Gastrocnemius medialis (tissue), 4 donors: ENCODE measurements at regions not wholly inside any gene's neighbourhood (a gene's known extent, or its start where the extent isn't known, plus 50 kb on each side); places are given as distances from the start of the nearest gene placed in this dataset.

Source experiments
- ATAC-seq, 2 donors: fragments of 150-250 bp; one replicate each; pipeline ENCODE4 v1.9.1; 2016
- DNase-seq, 2 donors: peaks; one replicate each; pipeline ENCODE4 v3.0.0-alpha.2; 2019
- H3K27ac ChIP-seq, 4 donors: fragments of 200-600 bp; sonication (generic); 1 replicate in 1 of 4; 2 replicates in 3 of 4; pipeline ENCODE4 v1.5.1; 2016 to 2018; ENCODE audit warnings: mild to moderate bottlenecking in 2 of 4, moderate library complexity in 1 of 4
- H3K27me3 ChIP-seq, 3 donors: fragments of 200-600 bp; sonication (generic) in 2 of 3; 1 replicate in 1 of 3; 2 replicates in 2 of 3; pipeline versions ENCODE4 v1.5.1 to v1.6.0; 2016 to 2019; ENCODE audit warnings: mild to moderate bottlenecking in 1 of 3, moderate library complexity in 1 of 3
- H3K36me3 ChIP-seq, 2 donors: fragments of 200-600 bp; sonication (generic) in 1 of 2; one replicate each; pipeline ENCODE4 v1.5.1; 2017 to 2018
- H3K4me1 ChIP-seq, 2 donors: fragments of 200-600 bp; sonication (generic) in 1 of 2; one replicate each; pipeline ENCODE4 v1.5.1; 2016 to 2017; ENCODE audit warnings: mild to moderate bottlenecking in 2 of 2
- H3K4me3 ChIP-seq, 4 donors: fragments of 200-600 bp; sonication (generic) in 3 of 4; 1 replicate in 1 of 4; 2 replicates in 3 of 4; pipeline ENCODE4 v1.5.1; 2016 to 2019; ENCODE audit warnings: mild to moderate bottlenecking in 2 of 4
- H3K9me3 ChIP-seq, 3 donors: fragments of 200-600 bp; sonication (generic) in 2 of 3; 1 replicate in 1 of 3; 2 replicates in 2 of 3; pipeline ENCODE4 v1.5.1; 2016 to 2019
- POLR2A ChIP-seq, 2 donors: fragments of 450-650 bp; IDR thresholded peaks; one replicate each; pipeline ENCODE4 v1.6.1; 2017; ENCODE audit warnings: antibody characterized with exemption in 2 of 2, mild to moderate bottlenecking in 2 of 2, moderate library complexity in 2 of 2
- in situ Hi-C, 4 donors: fragments of 200-750 bp; cut with MboI; loops; one replicate each; pipeline versions ENCODE4 v1.15.0 to v1.8.0; 2017; ENCODE audit warnings: low sequenced_read_pairs in 4 of 4
- intact Hi-C: fragments of 100-400 bp; cut with DNase I; formaldehyde crosslinking; loops from one replicate; pipeline ENCODE4 v1.15.1; 2023; ENCODE audit warnings: low total_unique reads
- TF ChIP-seq, protein P1 (sequence below), 5 experiments: fragments of 450-650 bp in 3 of 5; fragments of 200-600 bp in 2 of 5; sonication (generic) in 2 of 5; IDR thresholded peaks in 4 of 5; conservative IDR thresholded peaks in 1 of 5; 1 replicate in 4 of 5; 2 replicates in 1 of 5; pipeline ENCODE4 v1.5.1; 2016 to 2019; ENCODE audit warnings: antibody characterized with exemption in 5 of 5, mild to moderate bottlenecking in 3 of 5, moderate library complexity in 3 of 5

DNA sequence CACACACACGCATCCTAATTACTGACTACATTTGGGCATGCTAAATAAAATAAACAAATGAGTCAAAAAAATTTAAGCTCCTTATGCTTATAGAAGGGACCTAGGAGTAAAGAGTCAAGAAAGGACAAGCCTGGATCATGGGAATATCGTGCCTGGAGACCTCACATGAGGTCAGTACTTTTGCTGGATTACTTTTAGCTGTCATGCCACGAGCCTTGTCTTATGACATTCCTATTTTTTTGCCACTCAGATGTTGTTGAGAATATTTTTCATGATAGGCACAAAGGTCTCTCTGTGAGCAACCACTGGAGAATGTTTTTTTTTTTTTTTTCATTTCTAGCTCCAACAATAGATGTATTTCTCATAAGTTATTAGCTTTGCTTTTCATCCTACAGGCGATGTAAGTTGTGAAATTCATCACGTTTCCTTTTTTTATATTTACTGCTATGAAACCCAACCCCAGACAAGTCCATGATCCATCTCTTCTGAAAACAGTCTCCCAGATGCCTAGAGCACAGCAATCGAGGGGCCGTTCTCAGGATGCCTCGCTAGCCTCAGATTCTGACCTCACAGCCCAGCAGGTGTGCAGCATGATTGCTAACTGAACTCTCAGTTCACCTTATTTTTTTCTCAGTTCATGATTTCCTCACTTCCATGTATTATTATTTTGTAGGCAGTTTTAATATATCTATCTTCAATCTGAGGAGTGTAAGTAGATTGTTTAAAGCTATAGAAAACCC, 464.5 kb downstream of the IRS1 start:
- no peak overlapping the region for H3K4me3 ChIP-seq
- intact Hi-C loops (no loop called here), in situ Hi-C loops (no loop called here)
- H3K9me3 ChIP-seq, result no peaks in the 10 kb centered on the region
- H3K36me3 ChIP-seq, result no peaks in the 10 kb centered on the region
- no peaks in the 10 kb centered on the region for H3K27me3 ChIP-seq
- no peak for TF ChIP-seq POLR2A (IDR thresholded peaks at IDR 0.05)
- TF ChIP-seq, protein P1, sequence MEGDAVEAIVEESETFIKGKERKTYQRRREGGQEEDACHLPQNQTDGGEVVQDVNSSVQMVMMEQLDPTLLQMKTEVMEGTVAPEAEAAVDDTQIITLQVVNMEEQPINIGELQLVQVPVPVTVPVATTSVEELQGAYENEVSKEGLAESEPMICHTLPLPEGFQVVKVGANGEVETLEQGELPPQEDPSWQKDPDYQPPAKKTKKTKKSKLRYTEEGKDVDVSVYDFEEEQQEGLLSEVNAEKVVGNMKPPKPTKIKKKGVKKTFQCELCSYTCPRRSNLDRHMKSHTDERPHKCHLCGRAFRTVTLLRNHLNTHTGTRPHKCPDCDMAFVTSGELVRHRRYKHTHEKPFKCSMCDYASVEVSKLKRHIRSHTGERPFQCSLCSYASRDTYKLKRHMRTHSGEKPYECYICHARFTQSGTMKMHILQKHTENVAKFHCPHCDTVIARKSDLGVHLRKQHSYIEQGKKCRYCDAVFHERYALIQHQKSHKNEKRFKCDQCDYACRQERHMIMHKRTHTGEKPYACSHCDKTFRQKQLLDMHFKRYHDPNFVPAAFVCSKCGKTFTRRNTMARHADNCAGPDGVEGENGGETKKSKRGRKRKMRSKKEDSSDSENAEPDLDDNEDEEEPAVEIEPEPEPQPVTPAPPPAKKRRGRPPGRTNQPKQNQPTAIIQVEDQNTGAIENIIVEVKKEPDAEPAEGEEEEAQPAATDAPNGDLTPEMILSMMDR (IDR thresholded peaks at IDR 0.05 in 4 of 5, conservative IDR thresholded peaks at IDR 0.05 in 1 of 5), result no peak
- no peak for ATAC-seq
- no peak for DNase-seq
- peaks cover 0 to 15% of the 10 kb centered on the region in 2 donors for H3K4me1 ChIP-seq
- no peak overlapping the region for H3K27ac ChIP-seq

DNA sequence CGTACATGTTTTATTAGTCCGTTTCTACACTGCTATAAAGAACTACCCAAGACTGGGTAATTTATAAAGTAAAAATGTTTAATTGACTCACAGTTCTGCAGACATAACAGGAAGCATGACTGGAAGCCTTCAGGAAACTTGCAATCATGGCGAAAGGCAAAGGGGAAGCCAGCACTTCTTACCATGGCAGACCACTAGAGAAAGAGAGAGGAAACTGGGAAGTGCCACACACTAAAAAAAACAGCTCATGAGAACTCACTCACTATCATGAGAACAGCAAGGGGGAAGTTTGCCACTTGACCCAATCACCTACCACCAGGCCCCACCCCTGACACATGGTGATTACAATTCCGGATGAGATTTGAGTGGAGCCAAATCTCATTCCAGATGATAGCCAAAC, 466.2 kb downstream of the IRS1 start:
- in situ Hi-C loops (no loop called here), intact Hi-C loops (no loop called here)

DNA sequence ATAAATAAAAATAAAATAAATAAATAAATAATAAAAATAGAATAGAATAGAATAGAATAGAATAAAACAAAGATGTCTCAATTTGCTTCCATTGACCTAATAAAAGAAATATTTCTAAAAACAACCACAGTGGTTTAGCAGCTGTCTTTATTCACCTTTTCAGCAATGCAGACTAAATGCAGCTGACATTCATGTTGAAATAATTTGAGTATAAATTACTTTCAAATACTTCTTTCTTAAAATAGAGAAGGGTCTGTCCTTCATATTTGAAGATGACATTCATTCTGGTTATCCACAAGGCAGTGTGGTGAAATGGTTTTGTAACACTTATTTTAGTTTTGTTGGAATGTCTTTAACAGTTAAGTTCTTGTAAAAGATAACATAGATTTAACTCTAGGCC, 469.4 kb downstream of the IRS1 start:
- DNase-seq (no peak), ATAC-seq (no peak)
- Histone ChIP-seq H3K9me3 (no peaks in the 10 kb centered on the region), H3K4me1 (peaks cover 7 to 10% of the 10 kb centered on the region in 2 donors), H3K27me3 (no peaks in the 10 kb centered on the region), H3K27ac (no peak overlapping the region), H3K36me3 (no peaks in the 10 kb centered on the region), H3K4me3 (no peak overlapping the region)
- intact Hi-C loops (no loop called here), in situ Hi-C loops (no loop called here)
- TF ChIP-seq, protein P1 (IDR thresholded peaks at IDR 0.05 in 4 of 5, conservative IDR thresholded peaks at IDR 0.05 in 1 of 5), result no peak
- no peak for TF ChIP-seq POLR2A (IDR thresholded peaks at IDR 0.05)

More for the DNA sequence above, 466.2 kb downstream of the IRS1 start:
- Histone ChIP-seq H3K27ac (no peak overlapping the region), H3K36me3 (no peaks in the 10 kb centered on the region), H3K4me3 (no peak overlapping the region), H3K4me1 (peaks cover 7 to 24% of the 10 kb centered on the region in 2 donors), H3K9me3 (no peaks in the 10 kb centered on the region), H3K27me3 (no peaks in the 10 kb centered on the region)
- DNase-seq (no peak), ATAC-seq (no peak)
- no peak for TF ChIP-seq POLR2A (IDR thresholded peaks at IDR 0.05)
- TF ChIP-seq, protein P1 (IDR thresholded peaks at IDR 0.05 in 4 of 5, conservative IDR thresholded peaks at IDR 0.05 in 1 of 5), result no peak

DNA sequence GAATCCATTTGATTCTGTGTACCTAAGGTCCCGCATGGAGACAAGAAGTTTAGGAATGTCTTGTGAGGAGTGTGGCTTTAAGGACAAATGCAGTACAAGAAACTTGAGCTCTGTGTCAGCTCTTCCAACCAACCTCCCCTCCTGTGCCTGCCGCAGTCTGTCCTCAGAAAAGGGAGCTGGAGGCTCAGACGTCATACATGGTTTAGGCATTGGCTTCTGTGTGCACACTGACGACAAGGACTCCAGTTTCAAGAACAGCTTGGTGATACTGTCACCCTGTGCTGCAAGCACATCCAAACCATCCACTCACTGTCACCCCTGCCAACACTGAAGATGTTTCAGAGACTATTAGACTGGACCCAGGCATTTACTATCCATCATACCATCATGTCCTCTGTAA, 470.4 kb downstream of the IRS1 start:
- intact Hi-C loops (loop anchor here (5.0 to 10.0 kb wide), 2 partner anchors 98 to 396 kb away; no protein-coding TSS in a partner anchor), in situ Hi-C loops (no loop called here)
- no peaks in the 10 kb centered on the region for H3K9me3 ChIP-seq
- TF ChIP-seq, protein P1 (IDR thresholded peaks at IDR 0.05 in 4 of 5, conservative IDR thresholded peaks at IDR 0.05 in 1 of 5), result no peak
- TF ChIP-seq POLR2A (IDR thresholded peaks at IDR 0.05), result no peak
- H3K36me3 ChIP-seq, result no peaks in the 10 kb centered on the region
- H3K27ac ChIP-seq, result peak overlapping the region; percentile 67 to 80 (median 75)
- no peaks in the 10 kb centered on the region for H3K27me3 ChIP-seq
- ATAC-seq (peak; percentile 99), DNase-seq (peak; percentile 72 to 82)
- peaks cover 7 to 10% of the 10 kb centered on the region in 2 donors for H3K4me1 ChIP-seq
- no peak overlapping the region for H3K4me3 ChIP-seq
